ENCODE measurements at regions not wholly inside any gene's neighbourhood (a gene's known extent, or its start where the extent isn't known, plus 50 kb on each side); places are given as distances from the start of the nearest gene placed in this dataset.

DNA sequence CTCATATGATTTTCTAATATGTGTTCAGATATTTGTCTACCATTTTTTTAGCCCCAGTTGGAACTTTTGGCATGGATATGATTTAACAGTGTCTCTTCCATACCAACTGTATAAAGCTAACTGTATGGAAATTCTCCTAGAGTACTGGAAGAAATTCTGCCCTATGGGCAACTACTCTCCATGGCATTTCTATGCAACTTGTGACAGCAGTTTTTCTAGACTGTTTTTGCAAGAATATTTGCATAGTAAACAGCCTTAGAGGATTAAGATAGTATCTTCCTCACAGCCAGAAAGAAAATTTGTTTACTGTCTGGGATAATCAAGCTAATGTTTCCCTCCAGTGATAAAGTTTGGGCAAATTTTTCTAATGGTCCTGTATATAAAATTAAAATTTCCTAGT lies 119.9 kb upstream of the PCDH17 start:
- TF ChIP-seq, protein P1, sequence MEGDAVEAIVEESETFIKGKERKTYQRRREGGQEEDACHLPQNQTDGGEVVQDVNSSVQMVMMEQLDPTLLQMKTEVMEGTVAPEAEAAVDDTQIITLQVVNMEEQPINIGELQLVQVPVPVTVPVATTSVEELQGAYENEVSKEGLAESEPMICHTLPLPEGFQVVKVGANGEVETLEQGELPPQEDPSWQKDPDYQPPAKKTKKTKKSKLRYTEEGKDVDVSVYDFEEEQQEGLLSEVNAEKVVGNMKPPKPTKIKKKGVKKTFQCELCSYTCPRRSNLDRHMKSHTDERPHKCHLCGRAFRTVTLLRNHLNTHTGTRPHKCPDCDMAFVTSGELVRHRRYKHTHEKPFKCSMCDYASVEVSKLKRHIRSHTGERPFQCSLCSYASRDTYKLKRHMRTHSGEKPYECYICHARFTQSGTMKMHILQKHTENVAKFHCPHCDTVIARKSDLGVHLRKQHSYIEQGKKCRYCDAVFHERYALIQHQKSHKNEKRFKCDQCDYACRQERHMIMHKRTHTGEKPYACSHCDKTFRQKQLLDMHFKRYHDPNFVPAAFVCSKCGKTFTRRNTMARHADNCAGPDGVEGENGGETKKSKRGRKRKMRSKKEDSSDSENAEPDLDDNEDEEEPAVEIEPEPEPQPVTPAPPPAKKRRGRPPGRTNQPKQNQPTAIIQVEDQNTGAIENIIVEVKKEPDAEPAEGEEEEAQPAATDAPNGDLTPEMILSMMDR (IDR thresholded peaks at IDR 0.05) = no peak
- TF ChIP-seq EZH2 (IDR thresholded peaks at IDR 0.05; ENCODE audit: borderline replicate concordance, insufficient read depth, low read depth, low read length, poor library complexity, severe bottlenecking) = no peak

All from B cell (primary cell).